DND-41 (cell line): ENCODE measurements at regions not wholly inside any gene's neighbourhood (a gene's known extent, or its start where the extent isn't known, plus 50 kb on each side); places are given as distances from the start of the nearest gene placed in this dataset.

Source experiments
- ATAC-seq: fragments of 200-7000 bp; cut with Tn5 transposase; 3 replicates; pipeline ENCODE4 v1.9.1; 2021; ENCODE audit warnings: low read depth; ENCODE audit not compliant: insufficient read depth
- DNase-seq: peaks from one replicate; pipeline ENCODE4 v3.0.0-alpha.2; 2020
- H2AFZ ChIP-seq: 2 replicates; pipeline ENCODE4 v1.6.0; 2012; ENCODE audit warnings: low read depth, low read length
- H3K27ac ChIP-seq: 2 replicates; pipeline ENCODE4 v1.5.1; 2012; ENCODE audit warnings: low read length, inconsistent platforms
- H3K27me3 ChIP-seq: fragments of 200-600 bp; sonication (generic); 2 replicates; pipeline ENCODE4 v1.6.0; 2012; ENCODE audit warnings: low read length, mild to moderate bottlenecking, inconsistent platforms; ENCODE audit not compliant: insufficient read depth, poor library complexity
- H3K36me3 ChIP-seq: 2 replicates; pipeline ENCODE4 v1.5.1; 2012; ENCODE audit warnings: low read length, inconsistent platforms; ENCODE audit not compliant: insufficient read depth
- H3K4me1 ChIP-seq: 2 replicates; pipeline ENCODE4 v1.5.1; 2012; ENCODE audit warnings: mild to moderate bottlenecking, low read length; ENCODE audit not compliant: insufficient read depth
- H3K4me2 ChIP-seq: 2 replicates; pipeline ENCODE4 v1.6.0; 2012; ENCODE audit warnings: mild to moderate bottlenecking, moderate library complexity, low read length, inconsistent platforms; ENCODE audit not compliant: insufficient read depth
- H3K4me3 ChIP-seq, 2 experiments: fragments of 200-600 bp in 1 of 2; shearing (Covaris generic) in 1 of 2; 2 replicates each; pipeline ENCODE4 v1.5.1; 2012 to 2016; ENCODE audit warnings: inconsistent platforms in 2 of 2, low read length in 2 of 2, mild to moderate bottlenecking in 2 of 2, low read depth in 1 of 2, moderate library complexity in 1 of 2
- H3K79me2 ChIP-seq: 2 replicates; pipeline ENCODE4 v1.6.0; 2012; ENCODE audit warnings: low read length, inconsistent platforms; ENCODE audit not compliant: insufficient read depth
- H3K9ac ChIP-seq: 2 replicates; pipeline ENCODE4 v1.6.0; 2012; ENCODE audit warnings: low read depth, mild to moderate bottlenecking, inconsistent platforms, low read length, moderate library complexity
- H3K9me3 ChIP-seq: 2 replicates; pipeline ENCODE4 v1.5.1; 2012; ENCODE audit warnings: low read length, moderate library complexity, mild to moderate bottlenecking, inconsistent platforms; ENCODE audit not compliant: insufficient read depth, severe bottlenecking
- H4K20me1 ChIP-seq: 2 replicates; pipeline ENCODE4 v1.6.0; 2012; ENCODE audit warnings: low read length; ENCODE audit not compliant: insufficient read depth
- EZH2 ChIP-seq: IDR thresholded peaks from 3 replicates; pipeline ENCODE4 v1.6.1; 2012; ENCODE audit warnings: borderline replicate concordance, low read depth, mild to moderate bottlenecking, moderate library complexity, low read length, inconsistent platforms; ENCODE audit not compliant: severe bottlenecking
- TF ChIP-seq, protein P1 (sequence below): IDR thresholded peaks from 2 replicates; pipeline ENCODE4 v1.5.1; 2012; ENCODE audit warnings: borderline replicate concordance, low read length, moderate library complexity, mild to moderate bottlenecking; ENCODE audit not compliant: poor library complexity, severe bottlenecking; ENCODE audit errors: extremely low read depth

DNA sequence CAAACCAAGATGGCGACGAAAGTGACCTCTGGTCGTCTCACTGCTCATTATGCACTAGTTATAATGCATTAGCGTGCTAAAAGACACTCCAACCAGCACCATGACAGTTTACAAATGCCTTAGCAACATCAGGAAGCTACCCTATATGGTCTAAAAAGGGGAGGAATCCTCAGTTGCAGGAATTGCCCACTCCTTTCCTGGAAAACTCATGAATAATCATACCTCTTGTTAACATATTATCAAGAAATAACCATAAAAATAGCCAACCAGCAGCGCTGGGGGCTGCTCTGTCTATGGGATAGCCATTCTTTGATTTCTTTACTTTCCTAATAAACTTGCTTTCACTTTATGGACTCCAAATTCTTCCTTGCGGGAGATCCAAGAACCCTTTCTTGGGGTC is 595.7 kb upstream of the KLF4 start:
- ATAC-seq (no peak), DNase-seq (no peak)
- H2AFZ ChIP-seq = no peak overlapping the region
- no peak for TF ChIP-seq EZH2
- TF ChIP-seq, protein P1, sequence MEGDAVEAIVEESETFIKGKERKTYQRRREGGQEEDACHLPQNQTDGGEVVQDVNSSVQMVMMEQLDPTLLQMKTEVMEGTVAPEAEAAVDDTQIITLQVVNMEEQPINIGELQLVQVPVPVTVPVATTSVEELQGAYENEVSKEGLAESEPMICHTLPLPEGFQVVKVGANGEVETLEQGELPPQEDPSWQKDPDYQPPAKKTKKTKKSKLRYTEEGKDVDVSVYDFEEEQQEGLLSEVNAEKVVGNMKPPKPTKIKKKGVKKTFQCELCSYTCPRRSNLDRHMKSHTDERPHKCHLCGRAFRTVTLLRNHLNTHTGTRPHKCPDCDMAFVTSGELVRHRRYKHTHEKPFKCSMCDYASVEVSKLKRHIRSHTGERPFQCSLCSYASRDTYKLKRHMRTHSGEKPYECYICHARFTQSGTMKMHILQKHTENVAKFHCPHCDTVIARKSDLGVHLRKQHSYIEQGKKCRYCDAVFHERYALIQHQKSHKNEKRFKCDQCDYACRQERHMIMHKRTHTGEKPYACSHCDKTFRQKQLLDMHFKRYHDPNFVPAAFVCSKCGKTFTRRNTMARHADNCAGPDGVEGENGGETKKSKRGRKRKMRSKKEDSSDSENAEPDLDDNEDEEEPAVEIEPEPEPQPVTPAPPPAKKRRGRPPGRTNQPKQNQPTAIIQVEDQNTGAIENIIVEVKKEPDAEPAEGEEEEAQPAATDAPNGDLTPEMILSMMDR = no peak
- H3K36me3 ChIP-seq = no peaks in the 10 kb centered on the region
- no peak overlapping the region for H3K4me3 ChIP-seq
- no peak overlapping the region for H3K4me2 ChIP-seq
- H3K79me2 ChIP-seq = no peaks in the 10 kb centered on the region
- no peaks in the 10 kb centered on the region for H3K9me3 ChIP-seq
- no peaks in the 10 kb centered on the region for H4K20me1 ChIP-seq
- H3K9ac ChIP-seq = no peak overlapping the region
- H3K4me1 ChIP-seq = no peaks in the 10 kb centered on the region
- no peak overlapping the region for H3K27ac ChIP-seq
- no peaks in the 10 kb centered on the region for H3K27me3 ChIP-seq

DNA sequence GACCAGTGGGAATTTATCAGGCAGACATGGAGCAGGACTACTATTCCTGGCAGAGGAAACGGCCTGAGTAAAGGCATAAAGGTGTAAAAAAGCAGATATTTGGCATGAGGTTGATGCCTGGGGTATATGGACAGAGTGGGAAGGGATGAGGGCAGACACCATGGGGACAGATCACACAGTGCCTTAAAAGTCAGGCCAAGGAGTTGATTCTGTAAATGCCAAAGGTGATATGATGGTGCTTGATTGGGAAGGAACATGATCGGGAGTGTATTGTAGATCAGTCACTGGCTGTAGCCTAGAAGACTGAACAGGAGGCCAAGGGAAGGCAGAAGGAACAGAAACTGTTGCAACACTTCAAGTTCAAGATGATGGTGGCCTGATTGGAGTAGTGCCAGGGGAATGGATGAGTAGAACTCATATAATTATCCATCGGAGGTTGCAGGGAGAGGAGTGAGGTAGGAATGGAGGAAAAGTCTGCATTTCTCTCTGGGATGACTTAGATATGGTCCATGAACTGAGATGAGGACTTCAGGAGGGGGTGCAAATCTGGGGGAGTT is 594.3 kb upstream of the KLF4 start:
- Histone ChIP-seq H3K36me3 (no peaks in the 10 kb centered on the region), H3K79me2 (no peaks in the 10 kb centered on the region), H2AFZ (no peak overlapping the region), H3K4me3 (no peak overlapping the region), H3K27me3 (no peaks in the 10 kb centered on the region), H3K27ac (no peak overlapping the region), H3K9ac (no peak overlapping the region), H3K4me2 (no peak overlapping the region), H4K20me1 (no peaks in the 10 kb centered on the region), H3K9me3 (no peaks in the 10 kb centered on the region), H3K4me1 (no peaks in the 10 kb centered on the region)
- ATAC-seq = no peak
- TF ChIP-seq, protein P1 = no peak
- no peak for TF ChIP-seq EZH2
- DNase-seq = no peak

DNA sequence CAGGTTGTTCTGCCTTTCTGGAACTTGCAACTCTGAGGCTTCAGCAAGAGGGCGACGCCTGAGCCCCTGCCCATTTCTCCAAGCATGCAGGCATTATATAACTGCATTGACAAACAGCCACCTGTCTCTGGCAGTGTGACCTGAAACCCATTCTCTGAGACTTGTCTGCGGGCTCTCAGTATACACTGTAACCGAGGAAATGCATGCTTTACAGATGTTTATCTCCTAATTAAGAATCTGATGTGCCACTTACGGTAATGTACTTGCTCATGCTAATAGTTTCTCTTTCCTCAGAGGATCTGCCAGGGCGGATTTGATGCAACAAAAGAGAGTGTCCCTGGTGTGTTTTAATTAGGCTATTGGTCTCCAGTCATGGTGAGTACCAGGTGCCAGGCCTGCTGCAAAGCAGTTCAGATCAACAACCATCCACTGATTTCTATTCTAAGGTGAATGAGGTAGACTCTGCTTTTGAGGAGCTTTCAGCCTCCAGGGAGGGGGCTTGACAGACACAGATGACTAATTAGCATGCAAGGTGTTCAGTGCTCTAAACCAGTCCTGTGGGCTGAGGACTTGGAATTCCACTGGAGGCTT is 593.7 kb upstream of the KLF4 start:
- Histone ChIP-seq H3K27ac (no peak overlapping the region), H3K9ac (no peak overlapping the region)
- no peak for TF ChIP-seq EZH2
- TF ChIP-seq, protein P1 = no peak

More for the DNA sequence above, 593.7 kb upstream of the KLF4 start:
- H3K4me1 ChIP-seq = no peaks in the 10 kb centered on the region
- no peaks in the 10 kb centered on the region for H4K20me1 ChIP-seq
- no peaks in the 10 kb centered on the region for H3K79me2 ChIP-seq
- no peak overlapping the region for H2AFZ ChIP-seq
- no peaks in the 10 kb centered on the region for H3K9me3 ChIP-seq
- ATAC-seq = no peak
- no peak overlapping the region for H3K4me3 ChIP-seq
- DNase-seq = no peak
- no peak overlapping the region for H3K4me2 ChIP-seq
- H3K36me3 ChIP-seq = no peaks in the 10 kb centered on the region
- no peaks in the 10 kb centered on the region for H3K27me3 ChIP-seq
